Lower leg skin (tissue), 3 donors: ENCODE measurements at regions not wholly inside any gene's neighbourhood (a gene's known extent, or its start where the extent isn't known, plus 50 kb on each side); places are given as distances from the start of the nearest gene placed in this dataset.

ENCODE experiments used
- CTCF ChIP-seq, 3 donors: fragments of 450-650 bp; IDR thresholded peaks; one replicate each; pipeline ENCODE4 v1.5.1; 2016; ENCODE audit warnings: antibody characterized with exemption in 3 of 3, mild to moderate bottlenecking in 3 of 3, moderate library complexity in 2 of 3
- POLR2A ChIP-seq, 2 donors: fragments of 450-650 bp; IDR thresholded peaks; one replicate each; pipeline ENCODE4 v1.6.1; 2016 to 2017; ENCODE audit warnings: antibody characterized with exemption in 2 of 2, mild to moderate bottlenecking in 1 of 2, moderate library complexity in 1 of 2

GRCh38 chr4:123558865-123559264 lies 162.3 kb downstream of the SPRY1 start:
- TF ChIP-seq CTCF (IDR thresholded peaks at IDR 0.05) (no peak), POLR2A (IDR thresholded peaks at IDR 0.05) (no peak)
